Gastroesophageal sphincter (tissue), 4 donors: ENCODE measurements at regions not wholly inside any gene's neighbourhood (a gene's known extent, or its start where the extent isn't known, plus 50 kb on each side); places are given as distances from the start of the nearest gene placed in this dataset.

Source experiments
- ATAC-seq: fragments of 150-250 bp; one replicate; pipeline ENCODE4 v1.9.1; 2016; ENCODE audit warnings: mild to moderate bottlenecking, moderate library complexity
- H3K27ac ChIP-seq, 4 donors: fragments of 200-600 bp; sonication (generic) in 3 of 4; 1 replicate in 3 of 4; 2 replicates in 1 of 4; pipeline ENCODE4 v1.5.1; 2016 to 2019
- H3K27me3 ChIP-seq: fragments of 200-600 bp; sonication (generic); one replicate; pipeline ENCODE4 v1.5.1; 2019
- H3K36me3 ChIP-seq, 2 donors: fragments of 200-600 bp; sonication (generic); one replicate each; pipeline ENCODE4 v1.5.1; 2019; ENCODE audit warnings: control low read depth in 1 of 2
- H3K4me1 ChIP-seq, 3 donors: fragments of 200-600 bp; sonication (generic); 1 replicate in 2 of 3; 2 replicates in 1 of 3; pipeline ENCODE4 v1.5.1; 2016 to 2019; ENCODE audit warnings: control low read depth in 2 of 3
- H3K4me3 ChIP-seq, 2 donors: fragments of 200-600 bp; sonication (generic); one replicate each; pipeline ENCODE4 v1.5.1; 2019; ENCODE audit warnings: mild to moderate bottlenecking in 1 of 2, moderate library complexity in 1 of 2
- H3K9me3 ChIP-seq, 3 donors: fragments of 200-600 bp; sonication (generic); one replicate each; pipeline ENCODE4 v1.5.1; 2017 to 2019; ENCODE audit warnings: control low read depth in 2 of 3
- CTCF ChIP-seq, 4 experiments: fragments of 200-600 bp in 2 of 4; fragments of 450-650 bp in 2 of 4; sonication (generic) in 1 of 4; IDR thresholded peaks; one replicate each; pipeline ENCODE4 v1.5.1; 2017 to 2019; ENCODE audit warnings: antibody characterized with exemption in 4 of 4, mild to moderate bottlenecking in 2 of 4, moderate library complexity in 2 of 4
- EP300 ChIP-seq: sonication (generic); formaldehyde crosslinking; IDR thresholded peaks from one replicate; pipeline ENCODE4 v1.6.1; 2017; ENCODE audit warnings: antibody characterized with exemption, mild to moderate bottlenecking
- POLR2A ChIP-seq, 2 donors: fragments of 450-650 bp; IDR thresholded peaks; one replicate each; pipeline ENCODE4 v1.6.1; 2017; ENCODE audit warnings: antibody characterized with exemption in 2 of 2, mild to moderate bottlenecking in 2 of 2, moderate library complexity in 1 of 2
- POLR2AphosphoS5 ChIP-seq: sonication (generic); formaldehyde crosslinking; IDR thresholded peaks from one replicate; pipeline ENCODE4 v1.6.1; 2017; ENCODE audit warnings: antibody characterized with exemption
- WGBS, 2 donors: methylation state at CpG; one replicate each; pipeline ENCODE4 v1.1.5; 2018; ENCODE audit warnings: low coverage in 1 of 2; 5-methylcytosine and 5-hydroxymethylcytosine counted together

DNA sequence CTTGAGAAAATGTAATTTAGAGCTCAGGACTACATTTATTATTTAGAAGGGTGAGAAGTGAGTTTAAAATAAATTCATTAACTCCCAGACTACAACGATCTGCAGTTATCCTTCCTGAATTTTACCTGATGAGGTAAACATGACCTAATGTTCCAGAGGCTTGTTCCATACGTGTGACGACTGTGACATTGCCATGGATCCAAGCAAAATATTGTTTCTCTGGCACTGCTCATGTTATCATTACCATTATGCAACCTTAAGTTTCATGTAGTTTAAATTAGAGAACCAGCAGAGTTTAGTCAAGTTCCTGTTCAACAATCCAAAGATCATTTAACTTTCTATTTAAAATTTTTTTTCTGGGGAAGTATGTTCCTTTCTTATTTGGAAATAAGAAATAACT lies 279.6 kb downstream of the KLF5 start:
- H3K27me3 ChIP-seq: no peaks in the 10 kb centered on the region
- ATAC-seq: no peak
- WGBS, 2 donors: 19 to 35% methylated on average over 3 of the region's 3 CpGs
- H3K9me3 ChIP-seq: no peaks in the 10 kb centered on the region
- no peak for TF ChIP-seq POLR2AphosphoS5
- no peak for TF ChIP-seq CTCF (IDR thresholded peaks at IDR 0.05)
- no peak for TF ChIP-seq POLR2A (IDR thresholded peaks at IDR 0.05)
- no peak for TF ChIP-seq EP300
- H3K4me3 ChIP-seq: no peak overlapping the region
- H3K36me3 ChIP-seq: no peaks in the 10 kb centered on the region
- H3K27ac ChIP-seq: no peak overlapping the region
- H3K4me1 ChIP-seq: no peaks in the 10 kb centered on the region

GRCh38 chr13:73337532-73337931 lies 278.7 kb downstream of the KLF5 start:
- ATAC-seq: no peak
- WGBS, 2 donors: 90 to 97% methylated on average over 2 of the region's 2 CpGs
- no peaks in the 10 kb centered on the region for H3K36me3 ChIP-seq
- no peaks in the 10 kb centered on the region for H3K27me3 ChIP-seq
- no peaks in the 10 kb centered on the region for H3K9me3 ChIP-seq
- H3K4me3 ChIP-seq: no peak overlapping the region
- no peaks in the 10 kb centered on the region for H3K4me1 ChIP-seq
- TF ChIP-seq POLR2AphosphoS5 (no peak), CTCF (IDR thresholded peaks at IDR 0.05) (no peak), EP300 (no peak), POLR2A (IDR thresholded peaks at IDR 0.05) (no peak)
- no peak overlapping the region for H3K27ac ChIP-seq

GRCh38 chr13:73336773-73337172 lies 278.0 kb downstream of the KLF5 start:
- Histone ChIP-seq H3K36me3 (no peaks in the 10 kb centered on the region), H3K9me3 (no peaks in the 10 kb centered on the region), H3K4me3 (no peak overlapping the region), H3K27me3 (no peaks in the 10 kb centered on the region), H3K4me1 (no peaks in the 10 kb centered on the region), H3K27ac (no peak overlapping the region)
- ATAC-seq: no peak
- 78 to 89% methylated on average over 4 of the region's 4 CpGs for WGBS, 2 donors
- TF ChIP-seq EP300: no peak
- no peak for TF ChIP-seq POLR2AphosphoS5
- TF ChIP-seq POLR2A (IDR thresholded peaks at IDR 0.05): no peak
- TF ChIP-seq CTCF (IDR thresholded peaks at IDR 0.05): no peak

- no peak overlapping the region for H3K4me3 ChIP-seq
- no peaks in the 10 kb centered on the region for H3K27me3 ChIP-seq
- H3K9me3 ChIP-seq: no peaks in the 10 kb centered on the region
- TF ChIP-seq CTCF (IDR thresholded peaks at IDR 0.05) (no peak), POLR2AphosphoS5 (no peak)
- no peak for ATAC-seq
- 84 to 94% methylated on average over 4 to 7 of the region's 7 CpGs for WGBS, 2 donors
- no peaks in the 10 kb centered on the region for H3K4me1 ChIP-seq
- H3K36me3 ChIP-seq: no peaks in the 10 kb centered on the region
- H3K27ac ChIP-seq: no peak overlapping the region
These were observed 277.1 kb downstream of the KLF5 start for GRCh38 chr13:73335944-73336343.

DNA sequence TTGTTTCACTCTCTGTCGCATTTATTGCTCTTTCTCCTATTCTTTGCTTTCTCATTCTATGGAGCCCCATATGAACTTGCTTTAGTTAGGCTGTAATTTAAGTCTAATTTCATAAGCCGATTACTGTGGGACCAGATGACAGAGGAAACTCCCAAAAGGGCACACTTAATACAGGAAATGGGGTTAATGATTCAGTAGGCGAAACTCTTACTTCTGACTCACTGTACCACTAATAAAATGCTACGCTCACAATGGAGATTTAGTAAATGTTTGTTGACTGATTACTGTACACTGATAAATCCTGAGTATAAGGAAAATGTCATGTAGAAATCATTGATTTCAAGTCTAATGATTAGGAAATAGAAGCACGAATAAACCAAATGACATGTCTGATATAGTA lies 276.4 kb downstream of the KLF5 start:
- no peak overlapping the region for H3K27ac ChIP-seq
- no peaks in the 10 kb centered on the region for H3K36me3 ChIP-seq
- TF ChIP-seq CTCF (IDR thresholded peaks at IDR 0.05) (no peak), POLR2A (IDR thresholded peaks at IDR 0.05) (no peak), POLR2AphosphoS5 (no peak), EP300 (no peak)
- 79 to 89% methylated on average over 5 of the region's 5 CpGs for WGBS, 2 donors
- ATAC-seq: no peak
- no peaks in the 10 kb centered on the region for H3K9me3 ChIP-seq
- no peaks in the 10 kb centered on the region for H3K27me3 ChIP-seq
- H3K4me3 ChIP-seq: no peak overlapping the region
- H3K4me1 ChIP-seq: no peaks in the 10 kb centered on the region
